ENCODE measurements at regions not wholly inside any gene's neighbourhood (a gene's known extent, or its start where the extent isn't known, plus 50 kb on each side); places are given as distances from the start of the nearest gene placed in this dataset.

GRCh38 chr18:67151366-67151765 lies 365.2 kb downstream of the DSEL start:
- DNase-seq (ENCODE audit: insufficient read length, low spot score, missing footprints), result no peak
- Histone ChIP-seq H3K27ac (ENCODE audit: low read depth, low read length) (no peak overlapping the region), H3K4me2 (ENCODE audit: insufficient read depth, low read length) (no peak overlapping the region), H3K9me3 (ENCODE audit: low read depth, low read length) (no peaks in the 10 kb centered on the region), H2AFZ (ENCODE audit: low read length) (no peak overlapping the region), H3K27me3 (ENCODE audit: insufficient read depth, low read length) (no peaks in the 10 kb centered on the region), H3K36me3 (ENCODE audit: insufficient read depth, low read length) (no peaks in the 10 kb centered on the region), H3K4me1 (ENCODE audit: insufficient read depth, low read length) (no peaks in the 10 kb centered on the region), H4K20me1 (ENCODE audit: insufficient read depth, low read length) (no peaks in the 10 kb centered on the region), H3K4me3 (ENCODE audit: insufficient read depth, low read length) (no peak overlapping the region), H3K79me2 (ENCODE audit: insufficient read depth, low read length) (no peaks in the 10 kb centered on the region)
- TF ChIP-seq CTCF (IDR thresholded peaks at IDR 0.05; ENCODE audit: extremely low read depth, low read depth, low read length), result no peak

- no peaks in the 10 kb centered on the region for H3K4me1 ChIP-seq (ENCODE audit: insufficient read depth, low read length)
- H3K79me2 ChIP-seq (ENCODE audit: insufficient read depth, low read length), result no peaks in the 10 kb centered on the region
- H4K20me1 ChIP-seq (ENCODE audit: insufficient read depth, low read length), result no peaks in the 10 kb centered on the region
- no peak for TF ChIP-seq CTCF (IDR thresholded peaks at IDR 0.05; ENCODE audit: extremely low read depth, low read depth, low read length)
- no peaks in the 10 kb centered on the region for H3K36me3 ChIP-seq (ENCODE audit: insufficient read depth, low read length)
- no peak overlapping the region for H2AFZ ChIP-seq (ENCODE audit: low read length)
- H3K4me2 ChIP-seq (ENCODE audit: insufficient read depth, low read length), result no peak overlapping the region
- H3K4me3 ChIP-seq (ENCODE audit: insufficient read depth, low read length), result no peak overlapping the region
- H3K9me3 ChIP-seq (ENCODE audit: low read depth, low read length), result no peaks in the 10 kb centered on the region
- no peak overlapping the region for H3K27ac ChIP-seq (ENCODE audit: low read depth, low read length)
- no peaks in the 10 kb centered on the region for H3K27me3 ChIP-seq (ENCODE audit: insufficient read depth, low read length)
- no peak for DNase-seq (ENCODE audit: insufficient read length, low spot score, missing footprints)
These were observed 370.8 kb downstream of the DSEL start for GRCh38 chr18:67145586-67146292.

GRCh38 chr18:67144329-67144728 lies 372.2 kb downstream of the DSEL start:
- DNase-seq (ENCODE audit: insufficient read length, low spot score, missing footprints), result no peak
- no peaks in the 10 kb centered on the region for H3K27me3 ChIP-seq (ENCODE audit: insufficient read depth, low read length)
- no peaks in the 10 kb centered on the region for H3K9me3 ChIP-seq (ENCODE audit: low read depth, low read length)
- no peak for TF ChIP-seq CTCF (IDR thresholded peaks at IDR 0.05; ENCODE audit: extremely low read depth, low read depth, low read length)
- H3K79me2 ChIP-seq (ENCODE audit: insufficient read depth, low read length), result no peaks in the 10 kb centered on the region
- no peak overlapping the region for H3K27ac ChIP-seq (ENCODE audit: low read depth, low read length)
- H3K4me3 ChIP-seq (ENCODE audit: insufficient read depth, low read length), result no peak overlapping the region
- no peaks in the 10 kb centered on the region for H4K20me1 ChIP-seq (ENCODE audit: insufficient read depth, low read length)
- H2AFZ ChIP-seq (ENCODE audit: low read length), result no peak overlapping the region
- no peaks in the 10 kb centered on the region for H3K4me1 ChIP-seq (ENCODE audit: insufficient read depth, low read length)
- H3K4me2 ChIP-seq (ENCODE audit: insufficient read depth, low read length), result no peak overlapping the region
- H3K36me3 ChIP-seq (ENCODE audit: insufficient read depth, low read length), result no peaks in the 10 kb centered on the region

GRCh38 chr18:67143028-67143427 lies 373.5 kb downstream of the DSEL start:
- H2AFZ ChIP-seq (ENCODE audit: low read length), result no peak overlapping the region
- TF ChIP-seq CTCF (IDR thresholded peaks at IDR 0.05; ENCODE audit: extremely low read depth, low read depth, low read length), result no peak
- H3K4me1 ChIP-seq (ENCODE audit: insufficient read depth, low read length), result no peaks in the 10 kb centered on the region
- no peaks in the 10 kb centered on the region for H3K79me2 ChIP-seq (ENCODE audit: insufficient read depth, low read length)
- H3K9me3 ChIP-seq (ENCODE audit: low read depth, low read length), result no peaks in the 10 kb centered on the region
- H3K4me3 ChIP-seq (ENCODE audit: insufficient read depth, low read length), result no peak overlapping the region
- no peaks in the 10 kb centered on the region for H3K36me3 ChIP-seq (ENCODE audit: insufficient read depth, low read length)
- DNase-seq (ENCODE audit: insufficient read length, low spot score, missing footprints), result no peak
- H3K4me2 ChIP-seq (ENCODE audit: insufficient read depth, low read length), result no peak overlapping the region
- H3K27me3 ChIP-seq (ENCODE audit: insufficient read depth, low read length), result no peaks in the 10 kb centered on the region
- H4K20me1 ChIP-seq (ENCODE audit: insufficient read depth, low read length), result no peaks in the 10 kb centered on the region
- no peak overlapping the region for H3K27ac ChIP-seq (ENCODE audit: low read depth, low read length)
